ENCODE measurements at regions not wholly inside any gene's neighbourhood (a gene's known extent, or its start where the extent isn't known, plus 50 kb on each side); places are given as distances from the start of the nearest gene placed in this dataset.

- TF ChIP-seq CTCF (IDR thresholded peaks at IDR 0.05) (no peak), POLR2A (IDR thresholded peaks at IDR 0.05) (no peak)
Observed at GRCh38 chr2:208642125-208642779, 235.7 kb downstream of the PTH2R start.

GRCh38 chr2:208643145-208643544, 236.6 kb downstream of the PTH2R start:
- Histone ChIP-seq H3K4me3 (no peak overlapping the region), H3K27ac (no peak overlapping the region), H3K9me3 (no peaks in the 10 kb centered on the region), H3K4me1 (no peaks in the 10 kb centered on the region), H3K27me3 (no peaks in the 10 kb centered on the region), H3K36me3 (no peaks in the 10 kb centered on the region)
- TF ChIP-seq POLR2A (IDR thresholded peaks at IDR 0.05) = no peak
- TF ChIP-seq CTCF (IDR thresholded peaks at IDR 0.05) = no peak
- no peak for DNase-seq
- intact Hi-C loops (cut with DNase I; ENCODE audit: low total_unique reads) = no loop called here

More at GRCh38 chr2:208642125-208642779, 235.7 kb downstream of the PTH2R start:
- Histone ChIP-seq H3K36me3 (no peaks in the 10 kb centered on the region), H3K9me3 (no peaks in the 10 kb centered on the region), H3K27ac (no peak overlapping the region), H3K27me3 (no peaks in the 10 kb centered on the region), H3K4me3 (no peak overlapping the region), H3K4me1 (no peaks in the 10 kb centered on the region)
- DNase-seq = no peak
- intact Hi-C loops (cut with DNase I; ENCODE audit: low total_unique reads) = no loop called here

GRCh38 chr2:208645226-208645625, 238.6 kb downstream of the PTH2R start:
- TF ChIP-seq POLR2A (IDR thresholded peaks at IDR 0.05) = no peak
- DNase-seq = no peak
- no peaks in the 10 kb centered on the region for H3K36me3 ChIP-seq
- no peak overlapping the region for H3K27ac ChIP-seq
- H3K27me3 ChIP-seq = no peaks in the 10 kb centered on the region
- H3K9me3 ChIP-seq = no peaks in the 10 kb centered on the region
- intact Hi-C loops (cut with DNase I; ENCODE audit: low total_unique reads) = no loop called here
- no peak overlapping the region for H3K4me3 ChIP-seq
- no peaks in the 10 kb centered on the region for H3K4me1 ChIP-seq

GRCh38 chr2:208648368-208648767, 241.8 kb downstream of the PTH2R start:
- H3K36me3 ChIP-seq = no peaks in the 10 kb centered on the region
- no peaks in the 10 kb centered on the region for H3K9me3 ChIP-seq
- H3K4me1 ChIP-seq = no peaks in the 10 kb centered on the region
- intact Hi-C loops (cut with DNase I; ENCODE audit: low total_unique reads) = no loop called here
- no peak for DNase-seq
- no peak overlapping the region for H3K4me3 ChIP-seq
- H3K27me3 ChIP-seq = no peaks in the 10 kb centered on the region
- no peak for TF ChIP-seq CTCF (IDR thresholded peaks at IDR 0.05)
- TF ChIP-seq POLR2A (IDR thresholded peaks at IDR 0.05) = no peak
- no peak overlapping the region for H3K27ac ChIP-seq

- intact Hi-C loops (cut with DNase I; ENCODE audit: low total_unique reads) = no loop called here
Observed at GRCh38 chr2:208653383-208653782, 246.8 kb downstream of the PTH2R start.

More at GRCh38 chr2:208653383-208653782, 246.8 kb downstream of the PTH2R start:
- TF ChIP-seq CTCF (IDR thresholded peaks at IDR 0.05) (no peak), POLR2A (IDR thresholded peaks at IDR 0.05) (no peak)
- no peaks in the 10 kb centered on the region for H3K27me3 ChIP-seq
- no peak overlapping the region for H3K27ac ChIP-seq
- no peak for DNase-seq
- H3K4me3 ChIP-seq = no peak overlapping the region
- H3K36me3 ChIP-seq = no peaks in the 10 kb centered on the region
- no peaks in the 10 kb centered on the region for H3K4me1 ChIP-seq
- H3K9me3 ChIP-seq = no peaks in the 10 kb centered on the region

All from uterus (tissue), 3 donors.